Ovary (tissue), 7 donors: ENCODE measurements at regions not wholly inside any gene's neighbourhood (a gene's known extent, or its start where the extent isn't known, plus 50 kb on each side); places are given as distances from the start of the nearest gene placed in this dataset.

Experiments
- DNase-seq, 5 donors: peaks; one replicate each; pipeline ENCODE4 v3.0.0-alpha.2; 2019 to 2020
- H3K27ac ChIP-seq, 2 donors: fragments of 200-600 bp; one replicate each; pipeline versions ENCODE4 v1.5.1 to v1.8.0; 2019 to 2022
- H3K27me3 ChIP-seq: fragments of 200-600 bp; one replicate; pipeline ENCODE4 v1.8.0; 2022
- H3K36me3 ChIP-seq: fragments of 200-600 bp; sonication (generic); one replicate; pipeline ENCODE4 v1.5.1; 2019
- H3K4me1 ChIP-seq: one replicate; pipeline ENCODE4 v1.8.1; 2013; ENCODE audit warnings: mild to moderate bottlenecking, moderate library complexity; ENCODE audit not compliant: insufficient read depth
- H3K4me3 ChIP-seq: fragments of 200-600 bp; sonication (generic); one replicate; pipeline ENCODE4 v1.5.1; 2017
- H3K9me3 ChIP-seq, 2 donors: fragments of 200-600 bp in 1 of 2; sonication (generic) in 1 of 2; one replicate each; pipeline versions ENCODE4 v1.5.1 to v1.8.1; 2013 to 2019; ENCODE audit warnings: mild to moderate bottlenecking in 1 of 2, moderate library complexity in 1 of 2
- EP300 ChIP-seq: sonication (generic); formaldehyde crosslinking; IDR thresholded peaks from one replicate; pipeline ENCODE4 v1.6.1; 2017; ENCODE audit warnings: antibody characterized with exemption
- POLR2A ChIP-seq: fragments of 450-650 bp; IDR thresholded peaks from one replicate; pipeline ENCODE4 v1.6.1; 2017; ENCODE audit warnings: antibody characterized with exemption, mild to moderate bottlenecking, moderate library complexity
- WGBS, 3 donors: extraction: QIAGEN DNeasy Blood & Tissue Kit in 1 of 3; methylation state at CpG; one replicate each; pipeline versions ENCODE4 v1.1.5 to v1.1.7; 2013 to 2017; 5-methylcytosine and 5-hydroxymethylcytosine counted together
- intact Hi-C, 4 donors: fragments of 100-400 bp; cut with DNase I; formaldehyde crosslinking; loops; one replicate each; pipeline versions ENCODE4 v1.11.0 to v1.15.1; 2022 to 2023
- TF ChIP-seq, protein P1 (sequence below), 3 donors: fragments of 450-650 bp in 2 of 3; fragments of 200-600 bp in 1 of 3; IDR thresholded peaks; one replicate each; pipeline versions ENCODE4 v1.5.1 to v1.8.0; 2016 to 2022; ENCODE audit warnings: antibody characterized with exemption in 3 of 3, mild to moderate bottlenecking in 1 of 3
- donor health status: DM: no; HTN: no; CAD: no; lungs with moderate emphysema.
- donor health status: DM: no; HTN: no; CAD: no.
- donor health status: Bipolar disorder and iron deficiency.
- donor health status: DM: no; HTN: no; CAD: no.
- donor health status: DM: yes; HTN: yes; CAD: no.

DNA sequence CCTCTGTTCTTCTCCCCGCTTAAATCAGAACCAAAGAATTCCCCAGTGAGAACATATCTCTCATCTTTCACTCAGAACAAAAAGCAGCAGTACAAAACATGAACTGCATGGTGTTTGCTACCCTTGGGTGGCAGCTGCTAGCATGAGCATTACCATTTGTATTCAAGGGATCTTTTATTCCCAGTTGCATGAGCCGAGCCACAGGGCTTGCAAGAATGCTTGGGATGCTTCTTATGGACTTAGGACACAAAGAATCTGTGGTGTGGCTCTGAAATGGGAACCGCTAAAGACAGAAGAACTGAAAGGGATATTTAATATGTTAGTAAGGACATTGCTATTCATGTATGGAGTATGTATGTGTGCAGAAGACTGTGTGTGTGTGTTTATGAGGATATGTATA, 190.6 kb downstream of the TMX1 start:
- Histone ChIP-seq H3K36me3 (no peaks in the 10 kb centered on the region), H3K27me3 (no peaks in the 10 kb centered on the region), H3K27ac (peak overlapping the region in 1 of 2 donors; percentile 61), H3K4me3 (no peak overlapping the region), H3K4me1 (peaks cover 7% of the 10 kb centered on the region), H3K9me3 (no peaks in the 10 kb centered on the region)
- intact Hi-C loops: no loop called here
- TF ChIP-seq, protein P1, sequence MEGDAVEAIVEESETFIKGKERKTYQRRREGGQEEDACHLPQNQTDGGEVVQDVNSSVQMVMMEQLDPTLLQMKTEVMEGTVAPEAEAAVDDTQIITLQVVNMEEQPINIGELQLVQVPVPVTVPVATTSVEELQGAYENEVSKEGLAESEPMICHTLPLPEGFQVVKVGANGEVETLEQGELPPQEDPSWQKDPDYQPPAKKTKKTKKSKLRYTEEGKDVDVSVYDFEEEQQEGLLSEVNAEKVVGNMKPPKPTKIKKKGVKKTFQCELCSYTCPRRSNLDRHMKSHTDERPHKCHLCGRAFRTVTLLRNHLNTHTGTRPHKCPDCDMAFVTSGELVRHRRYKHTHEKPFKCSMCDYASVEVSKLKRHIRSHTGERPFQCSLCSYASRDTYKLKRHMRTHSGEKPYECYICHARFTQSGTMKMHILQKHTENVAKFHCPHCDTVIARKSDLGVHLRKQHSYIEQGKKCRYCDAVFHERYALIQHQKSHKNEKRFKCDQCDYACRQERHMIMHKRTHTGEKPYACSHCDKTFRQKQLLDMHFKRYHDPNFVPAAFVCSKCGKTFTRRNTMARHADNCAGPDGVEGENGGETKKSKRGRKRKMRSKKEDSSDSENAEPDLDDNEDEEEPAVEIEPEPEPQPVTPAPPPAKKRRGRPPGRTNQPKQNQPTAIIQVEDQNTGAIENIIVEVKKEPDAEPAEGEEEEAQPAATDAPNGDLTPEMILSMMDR (IDR thresholded peaks at IDR 0.05): no peak
- DNase-seq: peak in 2 of 5 donors; percentile 28 to 44
- WGBS, 3 donors: 21 to 38% (median 34%) methylated on average over 3 of the region's 3 CpGs

DNA sequence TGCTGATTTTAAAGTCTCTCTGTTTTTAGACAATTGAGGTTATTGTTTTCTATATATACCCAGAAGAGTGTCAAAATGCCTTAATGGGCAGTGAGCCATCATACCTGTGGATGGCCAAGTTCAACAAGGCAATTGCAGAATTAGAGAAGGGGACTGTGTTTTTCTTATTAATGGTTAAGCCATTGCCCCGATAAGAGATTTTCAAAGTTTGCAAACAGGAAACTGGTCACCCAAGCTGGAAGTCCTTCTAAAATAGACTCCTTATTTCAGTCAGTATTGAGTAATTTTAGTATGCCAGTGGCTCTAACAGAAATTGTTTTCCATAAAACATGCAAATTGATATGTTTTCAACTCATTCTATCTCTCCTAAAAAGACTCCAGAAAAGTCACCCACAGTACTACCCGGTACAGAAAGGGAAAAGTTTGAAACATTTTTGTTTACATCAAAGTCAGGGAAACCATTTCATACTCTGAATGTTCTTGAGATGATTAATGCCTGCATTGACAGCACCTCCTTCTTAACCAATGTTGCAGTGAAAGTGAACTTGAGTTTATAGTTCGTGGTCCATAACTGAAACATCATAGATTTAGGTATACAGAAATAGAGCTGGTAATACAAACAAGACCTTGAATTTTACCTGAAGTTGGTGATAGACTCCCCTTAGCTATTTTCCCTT, 191.1 kb downstream of the TMX1 start:
- whole genome bisulfite sequencing, 3 donors: 46 to 64% (median 62%) methylated on average over 3 of the region's 3 CpGs
- H3K27ac ChIP-seq: peak overlapping the region in 1 of 2 donors; percentile 42
- intact Hi-C loops: no loop called here

DNA sequence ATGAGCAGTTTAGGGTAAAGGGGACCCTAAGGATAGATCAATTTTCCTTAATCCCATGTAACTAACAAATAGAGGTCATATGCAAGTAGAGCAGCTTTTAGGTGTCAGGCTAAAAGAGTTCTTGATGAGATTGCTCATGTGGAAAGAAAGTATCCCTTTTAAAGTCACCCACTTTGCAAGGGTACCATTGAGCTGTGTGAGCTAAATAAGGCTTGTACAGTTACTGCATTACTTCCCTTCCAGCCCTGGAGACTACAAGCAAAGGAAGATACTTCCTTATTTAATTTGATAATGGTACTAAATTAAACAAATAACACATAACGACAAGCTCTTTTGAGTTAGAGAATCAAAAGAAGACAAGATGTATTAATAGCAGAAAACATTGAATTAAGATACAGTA, 191.7 kb downstream of the TMX1 start:
- no peak overlapping the region for H3K4me3 ChIP-seq
- 71 to 75% (median 75%) methylated on average over 1 of the region's 1 CpG for WGBS, 3 donors
- intact Hi-C loops: no loop called here
- H3K9me3 ChIP-seq: no peaks in the 10 kb centered on the region
- H3K27me3 ChIP-seq: no peaks in the 10 kb centered on the region
- no peak for TF ChIP-seq POLR2A
- TF ChIP-seq EP300: no peak
- TF ChIP-seq, protein P1 (IDR thresholded peaks at IDR 0.05): no peak
- peak overlapping the region in 1 of 2 donors; percentile 42 for H3K27ac ChIP-seq
- H3K4me1 ChIP-seq: peaks cover 7% of the 10 kb centered on the region
- DNase-seq: no peak
- H3K36me3 ChIP-seq: no peaks in the 10 kb centered on the region

More for the DNA sequence above, 191.1 kb downstream of the TMX1 start:
- Histone ChIP-seq H3K27me3 (no peaks in the 10 kb centered on the region), H3K9me3 (no peaks in the 10 kb centered on the region), H3K4me1 (peaks cover 7% of the 10 kb centered on the region), H3K4me3 (no peak overlapping the region), H3K36me3 (no peaks in the 10 kb centered on the region)
- TF ChIP-seq POLR2A (no peak), EP300 (no peak)
- TF ChIP-seq, protein P1 (IDR thresholded peaks at IDR 0.05): no peak
- no peak for DNase-seq

DNA sequence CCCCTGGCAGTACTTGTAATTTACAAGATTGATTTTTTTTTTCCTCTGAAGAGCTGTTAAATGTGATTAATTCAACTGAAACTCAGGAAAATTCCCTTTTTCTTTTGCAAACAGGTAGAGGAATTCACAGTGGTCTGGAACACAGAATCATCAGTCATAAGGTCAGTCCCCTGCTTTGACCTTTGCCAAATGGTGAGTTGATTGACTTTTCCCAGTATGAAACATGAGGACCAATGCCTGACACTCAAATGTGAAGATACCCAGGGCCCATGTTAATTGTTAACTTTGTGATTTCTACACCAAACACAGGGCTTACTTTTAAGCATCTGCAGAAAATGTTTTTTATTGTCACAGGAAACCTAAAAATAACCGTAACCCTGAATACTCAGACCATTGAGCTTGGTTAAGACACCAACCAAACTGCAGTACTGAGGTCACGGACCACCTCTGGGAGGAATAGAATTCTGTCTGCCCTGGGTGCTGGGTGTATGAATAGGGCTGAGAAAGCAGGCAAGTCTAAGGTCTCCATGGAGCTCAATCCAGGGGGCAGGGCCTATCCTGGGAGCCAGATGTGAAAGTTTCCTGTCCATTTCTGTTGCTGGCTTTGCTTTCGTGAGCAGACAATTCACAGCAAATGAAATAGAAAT, 192.4 kb downstream of the TMX1 start:
- 92 to 99% (median 93%) methylated on average over 3 of the region's 3 CpGs for WGBS, 3 donors
- no peak for DNase-seq

More for the DNA sequence above, 192.4 kb downstream of the TMX1 start:
- TF ChIP-seq POLR2A (no peak), EP300 (no peak)
- TF ChIP-seq, protein P1 (IDR thresholded peaks at IDR 0.05): no peak
- Histone ChIP-seq H3K36me3 (no peaks in the 10 kb centered on the region), H3K27me3 (no peaks in the 10 kb centered on the region), H3K4me3 (no peak overlapping the region), H3K27ac (no peak overlapping the region), H3K4me1 (peaks cover 7% of the 10 kb centered on the region), H3K9me3 (no peaks in the 10 kb centered on the region)
- intact Hi-C loops: no loop called here
